ENCODE measurements at regions not wholly inside any gene's neighbourhood (a gene's known extent, or its start where the extent isn't known, plus 50 kb on each side); places are given as distances from the start of the nearest gene placed in this dataset.

- 48 to 69% methylated on average over 10 of the region's 10 CpGs for WGBS, 2 donors
- H3K9ac ChIP-seq (ENCODE audit: insufficient read depth in 1 of 2, low read length in 2 of 2) = no peak overlapping the region
- ATAC-seq (ENCODE audit: insufficient read depth, low FRiP score) = no peak
These were observed 271.9 kb upstream of the FMN2 start for GRCh38 chr1:239819756-239820250.

GRCh38 chr1:239823852-239824251 lies 267.8 kb upstream of the FMN2 start:
- Histone ChIP-seq H3K27ac (ENCODE audit: low read depth in 1 of 2, low read length in 1 of 2) (no peak overlapping the region), H3K9ac (ENCODE audit: insufficient read depth in 1 of 2, low read length in 2 of 2) (no peak overlapping the region), H3K36me3 (ENCODE audit: control insufficient read depth in 4 of 4, insufficient read depth in 4 of 4, low read length in 4 of 4) (no peaks in the 10 kb centered on the region), H3K27me3 (ENCODE audit: control insufficient read depth in 3 of 3, insufficient read depth in 3 of 3, low read length in 2 of 3) (no peaks in the 10 kb centered on the region), H3K4me1 (ENCODE audit: control insufficient read depth in 5 of 5, insufficient read depth in 5 of 5, low read length in 5 of 5) (no peaks in the 10 kb centered on the region), H3K4me3 (no peak overlapping the region), H3K9me3 (ENCODE audit: control insufficient read depth in 4 of 4, insufficient read depth in 3 of 4, low read length in 3 of 4) (no peaks in the 10 kb centered on the region)
- TF ChIP-seq CTCF (IDR thresholded peaks at IDR 0.05; ENCODE audit: control extremely low read depth, extremely low read depth) = no peak
- WGBS, 2 donors = 92 to 96% methylated on average over 13 of the region's 13 CpGs
- ATAC-seq (ENCODE audit: insufficient read depth, low FRiP score) (no peak), DNase-seq (no peak)

More at GRCh38 chr1:239819756-239820250, 271.9 kb upstream of the FMN2 start:
- Histone ChIP-seq H3K27ac (ENCODE audit: low read depth in 1 of 2, low read length in 1 of 2) (no peak overlapping the region), H3K4me1 (ENCODE audit: control insufficient read depth in 5 of 5, insufficient read depth in 5 of 5, low read length in 5 of 5) (peaks cover 0 to 3% (median 0%) of the 10 kb centered on the region in 5 donors), H3K27me3 (ENCODE audit: control insufficient read depth in 3 of 3, insufficient read depth in 3 of 3, low read length in 2 of 3) (no peaks in the 10 kb centered on the region), H3K36me3 (ENCODE audit: control insufficient read depth in 4 of 4, insufficient read depth in 4 of 4, low read length in 4 of 4) (no peaks in the 10 kb centered on the region), H3K9me3 (ENCODE audit: control insufficient read depth in 4 of 4, insufficient read depth in 3 of 4, low read length in 3 of 4) (no peaks in the 10 kb centered on the region), H3K4me3 (no peak overlapping the region)
- DNase-seq = no peak
- TF ChIP-seq CTCF (IDR thresholded peaks at IDR 0.05; ENCODE audit: control extremely low read depth, extremely low read depth) = no peak

GRCh38 chr1:239826211-239826610 lies 265.5 kb upstream of the FMN2 start:
- no peak overlapping the region for H3K27ac ChIP-seq (ENCODE audit: low read depth in 1 of 2, low read length in 1 of 2)
- H3K9ac ChIP-seq (ENCODE audit: insufficient read depth in 1 of 2, low read length in 2 of 2) = no peak overlapping the region
- WGBS, 2 donors = 72 to 88% methylated on average over 5 of the region's 5 CpGs
- no peak for DNase-seq
- no peak for ATAC-seq (ENCODE audit: insufficient read depth, low FRiP score)
- no peaks in the 10 kb centered on the region for H3K9me3 ChIP-seq (ENCODE audit: control insufficient read depth in 4 of 4, insufficient read depth in 3 of 4, low read length in 3 of 4)
- no peak overlapping the region for H3K4me3 ChIP-seq
- no peaks in the 10 kb centered on the region for H3K4me1 ChIP-seq (ENCODE audit: control insufficient read depth in 5 of 5, insufficient read depth in 5 of 5, low read length in 5 of 5)
- no peaks in the 10 kb centered on the region for H3K27me3 ChIP-seq (ENCODE audit: control insufficient read depth in 3 of 3, insufficient read depth in 3 of 3, low read length in 2 of 3)
- no peaks in the 10 kb centered on the region for H3K36me3 ChIP-seq (ENCODE audit: control insufficient read depth in 4 of 4, insufficient read depth in 4 of 4, low read length in 4 of 4)
- no peak for TF ChIP-seq CTCF (IDR thresholded peaks at IDR 0.05; ENCODE audit: control extremely low read depth, extremely low read depth)

GRCh38 chr1:239826736-239827135 lies 264.9 kb upstream of the FMN2 start:
- DNase-seq = no peak
- WGBS, 2 donors = 93 to 100% methylated on average over 1 of the region's 1 CpG

More at GRCh38 chr1:239826736-239827135, 264.9 kb upstream of the FMN2 start:
- TF ChIP-seq CTCF (IDR thresholded peaks at IDR 0.05; ENCODE audit: control extremely low read depth, extremely low read depth) = no peak
- Histone ChIP-seq H3K27ac (ENCODE audit: low read depth in 1 of 2, low read length in 1 of 2) (no peak overlapping the region), H3K9me3 (ENCODE audit: control insufficient read depth in 4 of 4, insufficient read depth in 3 of 4, low read length in 3 of 4) (no peaks in the 10 kb centered on the region), H3K9ac (ENCODE audit: insufficient read depth in 1 of 2, low read length in 2 of 2) (no peak overlapping the region), H3K4me1 (ENCODE audit: control insufficient read depth in 5 of 5, insufficient read depth in 5 of 5, low read length in 5 of 5) (no peaks in the 10 kb centered on the region), H3K36me3 (ENCODE audit: control insufficient read depth in 4 of 4, insufficient read depth in 4 of 4, low read length in 4 of 4) (no peaks in the 10 kb centered on the region), H3K27me3 (ENCODE audit: control insufficient read depth in 3 of 3, insufficient read depth in 3 of 3, low read length in 2 of 3) (no peaks in the 10 kb centered on the region), H3K4me3 (no peak overlapping the region)
- no peak for ATAC-seq (ENCODE audit: insufficient read depth, low FRiP score)

Measured in lung (tissue), 11 donors.